A673 (cell line): ENCODE measurements at regions not wholly inside any gene's neighbourhood (a gene's known extent, or its start where the extent isn't known, plus 50 kb on each side); places are given as distances from the start of the nearest gene placed in this dataset.

ENCODE experiments used
- EZH2 ChIP-seq: fragments of 200-600 bp; sonication (generic); IDR thresholded peaks from 2 replicates; pipeline ENCODE4 v1.6.1; 2017; ENCODE audit warnings: borderline replicate concordance, low read depth, mild to moderate bottlenecking, mixed read lengths, antibody characterized with exemption, low read length; ENCODE audit not compliant: poor library complexity, severe bottlenecking
- TF ChIP-seq, protein P1 (sequence below): fragments of 300-800, 200-600 bp; sonication (generic); conservative IDR thresholded peaks from 2 replicates; pipeline ENCODE4 v1.5.1; 2017; ENCODE audit warnings: low read depth, mild to moderate bottlenecking, antibody characterized with exemption, low read length, moderate library complexity, mixed read lengths

DNA sequence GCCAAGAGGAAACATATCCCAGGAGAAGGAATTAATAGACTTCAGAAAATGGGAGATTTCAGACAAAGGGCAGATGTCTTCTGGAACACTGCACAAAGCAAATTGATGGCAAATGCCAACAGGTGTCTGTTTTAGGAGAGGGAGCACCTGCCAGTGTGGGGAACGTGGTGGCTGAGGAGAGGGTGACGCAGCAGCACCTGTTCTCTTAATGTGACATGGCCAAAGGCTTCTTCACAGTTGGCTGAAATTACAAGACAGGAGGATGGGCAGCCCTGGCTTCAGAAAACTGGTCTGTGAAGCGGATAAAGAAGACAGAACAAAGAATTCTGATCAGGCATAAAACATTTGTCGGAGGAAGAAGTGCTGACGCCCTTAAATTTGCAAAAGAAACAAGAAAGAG, 178.7 kb upstream of the RUNX1 start:
- TF ChIP-seq, protein P1, sequence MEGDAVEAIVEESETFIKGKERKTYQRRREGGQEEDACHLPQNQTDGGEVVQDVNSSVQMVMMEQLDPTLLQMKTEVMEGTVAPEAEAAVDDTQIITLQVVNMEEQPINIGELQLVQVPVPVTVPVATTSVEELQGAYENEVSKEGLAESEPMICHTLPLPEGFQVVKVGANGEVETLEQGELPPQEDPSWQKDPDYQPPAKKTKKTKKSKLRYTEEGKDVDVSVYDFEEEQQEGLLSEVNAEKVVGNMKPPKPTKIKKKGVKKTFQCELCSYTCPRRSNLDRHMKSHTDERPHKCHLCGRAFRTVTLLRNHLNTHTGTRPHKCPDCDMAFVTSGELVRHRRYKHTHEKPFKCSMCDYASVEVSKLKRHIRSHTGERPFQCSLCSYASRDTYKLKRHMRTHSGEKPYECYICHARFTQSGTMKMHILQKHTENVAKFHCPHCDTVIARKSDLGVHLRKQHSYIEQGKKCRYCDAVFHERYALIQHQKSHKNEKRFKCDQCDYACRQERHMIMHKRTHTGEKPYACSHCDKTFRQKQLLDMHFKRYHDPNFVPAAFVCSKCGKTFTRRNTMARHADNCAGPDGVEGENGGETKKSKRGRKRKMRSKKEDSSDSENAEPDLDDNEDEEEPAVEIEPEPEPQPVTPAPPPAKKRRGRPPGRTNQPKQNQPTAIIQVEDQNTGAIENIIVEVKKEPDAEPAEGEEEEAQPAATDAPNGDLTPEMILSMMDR: no peak
- no peak for TF ChIP-seq EZH2
